GM23248 (cell line): ENCODE measurements at regions not wholly inside any gene's neighbourhood (a gene's known extent, or its start where the extent isn't known, plus 50 kb on each side); places are given as distances from the start of the nearest gene placed in this dataset.

Experiments
- EZH2 ChIP-seq: fragments of 200-600 bp; sonication (generic); IDR thresholded peaks from 2 replicates; pipeline ENCODE4 v1.6.1; 2018; ENCODE audit warnings: antibody characterized with exemption, mild to moderate bottlenecking; ENCODE audit not compliant: insufficient read depth, poor library complexity, severe bottlenecking
- EZH2phosphoT487 ChIP-seq: fragments of 200-600 bp; sonication (generic); IDR thresholded peaks from 2 replicates; pipeline ENCODE4 v1.6.1; 2018; ENCODE audit warnings: antibody characterized with exemption, moderate library complexity, mild to moderate bottlenecking, low read depth; ENCODE audit not compliant: insufficient read depth

- no peak for TF ChIP-seq EZH2phosphoT487
- TF ChIP-seq EZH2: no peak
These were observed 158.0 kb upstream of the CARMIL1 start for GRCh38 chr6:25121186-25121585.
